Ishikawa (cell line): ENCODE measurements at regions not wholly inside any gene's neighbourhood (a gene's known extent, or its start where the extent isn't known, plus 50 kb on each side); places are given as distances from the start of the nearest gene placed in this dataset.

Experiments
- CEBPB ChIP-seq: IDR thresholded peaks from 2 replicates; pipeline ENCODE4 v1.6.1; 2012
- CREB1 ChIP-seq: IDR thresholded peaks from 2 replicates; pipeline ENCODE4 v1.6.1; 2012; ENCODE audit warnings: low read depth
- EGR1 ChIP-seq: IDR thresholded peaks from 2 replicates; pipeline ENCODE4 v1.6.1; 2012
- EP300 ChIP-seq: IDR thresholded peaks from 2 replicates; pipeline ENCODE4 v1.6.1; 2012; ENCODE audit warnings: borderline replicate concordance
- FOXM1 ChIP-seq: IDR thresholded peaks from 2 replicates; pipeline ENCODE4 v1.6.1; 2012; ENCODE audit warnings: low read depth, borderline replicate concordance
- NFIC ChIP-seq: IDR thresholded peaks from 2 replicates; pipeline ENCODE4 v1.6.1; 2012
- RAD21 ChIP-seq: IDR thresholded peaks from 2 replicates; pipeline ENCODE4 v1.6.1; 2012; ENCODE audit warnings: low read depth
- TAF1 ChIP-seq: IDR thresholded peaks from 2 replicates; pipeline ENCODE4 v1.6.1; 2012; ENCODE audit warnings: low read depth, mild to moderate bottlenecking
- TCF12 ChIP-seq: IDR thresholded peaks from 2 replicates; pipeline ENCODE4 v1.6.1; 2012; ENCODE audit warnings: low read depth
- TEAD4 ChIP-seq: IDR thresholded peaks from 2 replicates; pipeline ENCODE4 v1.6.1; 2012
- YY1 ChIP-seq: IDR thresholded peaks from 2 replicates; pipeline ENCODE4 v1.6.1; 2012; ENCODE audit warnings: low read depth
- ZBTB7A ChIP-seq: IDR thresholded peaks from 2 replicates; pipeline ENCODE4 v1.6.1; 2012; ENCODE audit warnings: low read depth
- TF ChIP-seq, protein P1 (sequence below): IDR thresholded peaks from 2 replicates; pipeline ENCODE4 v1.6.1; 2012
- TF ChIP-seq, protein P2 (sequence below): IDR thresholded peaks from 2 replicates; pipeline ENCODE4 v1.6.1; 2012
- TF ChIP-seq, protein P3 (sequence below): IDR thresholded peaks from 2 replicates; pipeline ENCODE4 v1.6.1; 2012; ENCODE audit warnings: low read depth, mild to moderate bottlenecking

DNA sequence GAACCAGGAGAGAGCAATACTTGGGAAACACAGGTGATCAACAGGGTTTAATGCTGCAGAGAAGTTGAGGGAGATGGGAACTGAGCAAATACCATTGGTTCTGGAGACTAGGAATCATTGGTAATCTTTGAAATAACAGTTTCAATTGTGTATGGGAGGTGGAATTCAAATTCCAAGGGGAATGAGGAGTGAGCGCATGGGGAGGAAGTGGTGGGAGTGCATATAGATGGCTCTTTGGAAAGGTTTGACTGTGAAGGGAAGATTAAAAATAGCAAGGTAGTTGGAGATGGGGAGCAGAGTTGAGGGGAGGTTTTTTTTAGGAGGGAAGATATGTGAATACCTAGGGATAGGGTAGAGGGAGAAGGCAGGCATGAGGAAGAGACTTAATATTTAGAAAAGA, 51.1 kb upstream of the ROPN1 start:
- TF ChIP-seq, protein P1, sequence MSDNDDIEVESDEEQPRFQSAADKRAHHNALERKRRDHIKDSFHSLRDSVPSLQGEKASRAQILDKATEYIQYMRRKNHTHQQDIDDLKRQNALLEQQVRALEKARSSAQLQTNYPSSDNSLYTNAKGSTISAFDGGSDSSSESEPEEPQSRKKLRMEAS, result no peak
- TF ChIP-seq TCF12, result no peak
- no peak for TF ChIP-seq EP300
- TF ChIP-seq, protein P2, sequence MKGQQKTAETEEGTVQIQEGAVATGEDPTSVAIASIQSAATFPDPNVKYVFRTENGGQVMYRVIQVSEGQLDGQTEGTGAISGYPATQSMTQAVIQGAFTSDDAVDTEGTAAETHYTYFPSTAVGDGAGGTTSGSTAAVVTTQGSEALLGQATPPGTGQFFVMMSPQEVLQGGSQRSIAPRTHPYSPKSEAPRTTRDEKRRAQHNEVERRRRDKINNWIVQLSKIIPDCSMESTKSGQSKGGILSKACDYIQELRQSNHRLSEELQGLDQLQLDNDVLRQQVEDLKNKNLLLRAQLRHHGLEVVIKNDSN, result no peak
- TF ChIP-seq TEAD4, result no peak
- TF ChIP-seq ZBTB7A, result no peak

DNA sequence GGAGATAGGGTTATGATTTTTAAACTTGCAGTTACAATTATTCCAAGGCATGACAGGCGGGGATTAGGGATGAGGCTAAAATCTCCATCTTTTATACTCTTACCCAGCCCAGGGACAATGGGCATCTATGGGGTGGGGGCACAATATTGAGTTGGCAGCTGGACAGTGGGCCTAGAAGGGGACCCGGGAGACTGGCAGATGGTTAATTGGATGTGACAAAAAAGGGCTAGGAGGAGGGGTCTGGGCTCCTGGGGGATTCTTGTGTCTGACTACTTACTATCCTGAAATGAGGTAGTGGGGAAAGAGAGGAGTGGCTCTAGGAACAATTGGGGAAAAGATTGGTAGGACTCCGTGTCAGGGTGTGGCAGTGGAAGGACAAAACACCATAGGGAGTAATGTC, 53.0 kb upstream of the ROPN1 start:
- TF ChIP-seq, protein P1, result no peak
- TF ChIP-seq NFIC (no peak), CREB1 (no peak), TAF1 (no peak), TCF12 (no peak), YY1 (no peak), FOXM1 (no peak), ZBTB7A (no peak), EGR1 (no peak), RAD21 (no peak), TEAD4 (no peak), EP300 (no peak), CEBPB (no peak)
- TF ChIP-seq, protein P2, result no peak
- TF ChIP-seq, protein P3, sequence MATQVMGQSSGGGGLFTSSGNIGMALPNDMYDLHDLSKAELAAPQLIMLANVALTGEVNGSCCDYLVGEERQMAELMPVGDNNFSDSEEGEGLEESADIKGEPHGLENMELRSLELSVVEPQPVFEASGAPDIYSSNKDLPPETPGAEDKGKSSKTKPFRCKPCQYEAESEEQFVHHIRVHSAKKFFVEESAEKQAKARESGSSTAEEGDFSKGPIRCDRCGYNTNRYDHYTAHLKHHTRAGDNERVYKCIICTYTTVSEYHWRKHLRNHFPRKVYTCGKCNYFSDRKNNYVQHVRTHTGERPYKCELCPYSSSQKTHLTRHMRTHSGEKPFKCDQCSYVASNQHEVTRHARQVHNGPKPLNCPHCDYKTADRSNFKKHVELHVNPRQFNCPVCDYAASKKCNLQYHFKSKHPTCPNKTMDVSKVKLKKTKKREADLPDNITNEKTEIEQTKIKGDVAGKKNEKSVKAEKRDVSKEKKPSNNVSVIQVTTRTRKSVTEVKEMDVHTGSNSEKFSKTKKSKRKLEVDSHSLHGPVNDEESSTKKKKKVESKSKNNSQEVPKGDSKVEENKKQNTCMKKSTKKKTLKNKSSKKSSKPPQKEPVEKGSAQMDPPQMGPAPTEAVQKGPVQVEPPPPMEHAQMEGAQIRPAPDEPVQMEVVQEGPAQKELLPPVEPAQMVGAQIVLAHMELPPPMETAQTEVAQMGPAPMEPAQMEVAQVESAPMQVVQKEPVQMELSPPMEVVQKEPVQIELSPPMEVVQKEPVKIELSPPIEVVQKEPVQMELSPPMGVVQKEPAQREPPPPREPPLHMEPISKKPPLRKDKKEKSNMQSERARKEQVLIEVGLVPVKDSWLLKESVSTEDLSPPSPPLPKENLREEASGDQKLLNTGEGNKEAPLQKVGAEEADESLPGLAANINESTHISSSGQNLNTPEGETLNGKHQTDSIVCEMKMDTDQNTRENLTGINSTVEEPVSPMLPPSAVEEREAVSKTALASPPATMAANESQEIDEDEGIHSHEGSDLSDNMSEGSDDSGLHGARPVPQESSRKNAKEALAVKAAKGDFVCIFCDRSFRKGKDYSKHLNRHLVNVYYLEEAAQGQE, result no peak

DNA sequence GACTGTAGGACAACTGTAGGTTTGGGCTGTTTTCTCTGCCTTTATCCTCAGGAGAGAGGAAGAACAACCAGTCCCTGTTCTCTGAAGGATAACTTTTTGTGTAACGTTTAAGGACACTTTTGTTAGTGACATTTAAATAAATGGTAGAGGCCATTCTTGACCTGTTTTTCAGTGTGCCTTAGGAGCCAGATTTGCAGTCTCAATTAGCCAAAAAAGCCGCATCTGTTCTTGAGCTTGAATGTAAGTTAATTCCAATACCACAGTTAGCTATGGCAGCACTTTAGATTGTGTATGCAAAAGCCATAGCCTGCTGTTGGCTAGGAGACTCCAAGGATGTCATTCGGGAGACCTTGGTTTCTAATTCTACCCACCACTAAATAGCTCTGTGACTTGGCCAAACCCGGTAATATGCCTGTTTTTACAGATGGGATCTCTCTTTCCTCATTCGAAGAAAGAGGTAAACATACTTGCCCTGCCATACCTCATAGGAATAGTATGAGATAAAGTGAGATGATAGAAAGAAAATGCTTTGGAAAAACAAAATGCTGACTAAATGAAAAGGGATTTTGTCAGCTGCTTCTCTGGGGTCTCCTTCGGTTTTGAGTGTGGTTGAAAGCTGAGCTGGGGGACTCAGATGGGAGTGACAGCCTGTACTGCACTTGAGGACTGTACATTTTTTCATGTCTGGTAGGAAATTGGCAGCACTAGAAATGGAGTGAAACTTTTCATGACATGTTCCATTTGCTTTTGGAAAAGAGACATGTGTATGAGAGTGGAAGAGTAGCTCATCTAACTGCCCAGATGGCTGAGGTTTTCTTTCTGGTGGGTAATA, 57.3 kb upstream of the ROPN1 start:
- TF ChIP-seq CEBPB, result no peak
- TF ChIP-seq NFIC, result no peak
- TF ChIP-seq, protein P2, result no peak
- TF ChIP-seq TEAD4, result no peak
- TF ChIP-seq EGR1, result no peak
- TF ChIP-seq, protein P1, result no peak
- no peak for TF ChIP-seq RAD21

DNA sequence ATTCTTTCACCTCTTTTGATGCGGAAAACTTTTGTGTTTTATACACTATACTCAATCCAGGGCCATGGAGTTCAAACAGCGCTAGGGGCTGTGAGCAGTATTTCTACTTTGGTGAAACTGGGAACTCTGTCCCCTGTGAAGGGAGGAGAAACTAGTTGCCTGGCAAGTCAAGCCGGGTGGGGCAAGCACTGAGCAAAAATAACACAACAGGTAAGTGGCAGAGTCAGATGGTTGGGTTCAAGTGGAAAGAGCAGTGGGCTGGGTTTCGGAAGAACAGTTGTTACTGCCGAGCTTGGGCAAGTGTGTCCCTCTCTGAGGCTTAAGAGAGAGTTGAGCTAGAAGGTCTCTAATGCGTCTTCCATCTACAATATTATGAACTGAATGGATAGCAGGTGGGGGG, 59.7 kb upstream of the ROPN1 start:
- no peak for TF ChIP-seq FOXM1
- no peak for TF ChIP-seq ZBTB7A
- TF ChIP-seq YY1, result no peak
- TF ChIP-seq, protein P1, result no peak
- TF ChIP-seq, protein P2, result no peak
- TF ChIP-seq TEAD4, result no peak
- no peak for TF ChIP-seq TCF12
- no peak for TF ChIP-seq EGR1
- TF ChIP-seq EP300, result no peak
- TF ChIP-seq NFIC, result no peak

DNA sequence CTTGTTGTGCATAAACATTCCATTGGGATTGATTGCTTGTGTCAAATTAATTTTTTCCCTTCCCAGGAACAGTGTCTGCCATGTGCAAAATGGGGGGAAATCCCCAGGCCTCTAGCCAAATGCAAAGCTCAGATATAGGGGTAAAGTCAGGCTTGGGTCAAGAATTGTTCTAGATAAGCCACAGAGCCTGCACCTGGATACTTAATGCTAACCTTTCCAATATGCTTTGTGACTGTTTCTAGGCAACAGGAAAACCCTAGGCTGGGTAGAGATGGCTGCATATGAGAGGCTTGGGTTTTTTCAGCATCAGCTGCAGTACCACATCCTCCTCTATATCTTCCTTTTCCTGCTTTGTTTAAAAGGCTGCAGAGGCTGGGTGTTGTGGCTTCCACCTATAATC, 61.9 kb upstream of the ROPN1 start:
- TF ChIP-seq YY1 (no peak), CEBPB (no peak), EGR1 (no peak), TAF1 (no peak), ZBTB7A (no peak), RAD21 (no peak), FOXM1 (no peak), EP300 (no peak), TEAD4 (no peak)
- TF ChIP-seq, protein P1, result no peak

DNA sequence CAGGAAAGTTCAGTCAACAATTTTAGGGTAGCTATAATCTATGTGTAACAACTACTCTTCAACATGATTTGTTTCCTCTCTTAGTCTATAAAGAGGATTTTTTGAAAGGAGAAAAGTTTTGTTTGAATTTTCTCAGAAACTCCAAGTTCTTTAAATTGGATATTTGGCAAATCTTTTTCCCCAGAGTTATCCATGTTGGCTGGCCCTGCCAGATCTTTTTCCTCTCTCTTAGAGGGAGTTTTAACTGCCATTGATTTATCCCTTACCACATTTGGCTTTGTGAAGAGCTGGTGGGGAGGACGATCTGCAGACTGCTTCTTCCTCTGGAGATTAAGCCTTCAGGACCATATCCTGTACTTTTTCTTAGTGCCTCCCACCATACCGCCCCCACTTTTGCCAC, 64.9 kb upstream of the ROPN1 start:
- TF ChIP-seq, protein P1, result no peak
